HepG2 (cell line): ENCODE measurements at regions not wholly inside any gene's neighbourhood (a gene's known extent, or its start where the extent isn't known, plus 50 kb on each side); places are given as distances from the start of the nearest gene placed in this dataset.

Experiments
- ATAC-seq: fragments of 200-7000 bp; cut with Tn5 transposase; 3 replicates; pipeline ENCODE4 v1.9.1; 2020; ENCODE audit warnings: mild to moderate bottlenecking, moderate library complexity
- BruUV-seq: library from RNA; stranded (reverse); fragments of 400-500 nt; replicated peaks from 2 replicates; lab custom pipeline; 2021; lab: Mats Ljungman, UMichigan
- CTCF ChIA-PET: fragments of 300-600 bp; formaldehyde crosslinking; extraction: SDS; loops from one replicate; lab custom pipeline; 2021; ENCODE audit warnings: low total read pairs, inconsistent platforms, low intra/inter-chr PET ratio; lab: Yijun Ruan, JAX
- POLR2A ChIA-PET: fragments of 350-600 bp; sonication (Branson Sonifier 250); formaldehyde crosslinking; loops from one replicate; lab custom pipeline; 2020; ENCODE audit warnings: antibody characterized with exemption, inconsistent platforms; lab: Yijun Ruan, JAX
- DNase-seq: peaks from one replicate; pipeline ENCODE4 v3.0.0-alpha.2; 2015; ENCODE audit warnings: low spot score
- FAIRE-seq: peaks from 3 replicates; lab custom pipeline; 2011; peaks lifted over from hg19 to GRCh38; lab: Jason Lieb, UNC
- H2AFZ ChIP-seq: one replicate; pipeline ENCODE4 v1.6.1; 2011; ENCODE audit warnings: low read length, inconsistent platforms
- H3K27ac ChIP-seq: fragments of 300-600 bp; 3 replicates; pipeline ENCODE4 v1.8.0; 2011; ENCODE audit warnings: mixed run types, mild to moderate bottlenecking, mixed read lengths, low read length, inconsistent platforms; ENCODE audit not compliant: insufficient read depth; ENCODE audit errors: extremely low read length
- H3K27me3 ChIP-seq, 2 experiments: fragments of 200-600 bp in 1 of 2; 2 replicates in 1 of 2; 3 replicates in 1 of 2; pipeline versions ENCODE4 v1.6.0 to v1.8.0; 2011; ENCODE audit warnings: low read length in 2 of 2, mild to moderate bottlenecking in 2 of 2, moderate library complexity in 2 of 2, inconsistent platforms in 1 of 2; ENCODE audit not compliant: insufficient read depth in 2 of 2, control insufficient read depth in 1 of 2
- H3K36me3 ChIP-seq, 2 experiments: fragments of 200-600 bp in 1 of 2; replicated peaks in 1 of 2; 2 replicates in 1 of 2; 3 replicates in 1 of 2; pipeline versions ENCODE4 v1.5.1 to v1.8.0; 2011; ENCODE audit warnings: low read length in 2 of 2, inconsistent platforms in 1 of 2; ENCODE audit not compliant: insufficient read depth in 2 of 2, control insufficient read depth in 1 of 2
- H3K4me1 ChIP-seq: 2 replicates; pipeline ENCODE4 v1.5.1; 2012; ENCODE audit warnings: low read length, inconsistent platforms; ENCODE audit not compliant: insufficient read depth
- H3K4me2 ChIP-seq: 2 replicates; pipeline ENCODE4 v1.6.0; 2011; ENCODE audit warnings: low read depth, low read length, inconsistent platforms
- H3K4me3 ChIP-seq, 3 experiments: fragments of 200-600 bp in 1 of 3; sonication (generic), shearing (Covaris generic) in 1 of 3; replicated peaks in 1 of 3; 2 replicates each; pipeline ENCODE4 v1.5.1; 2011 to 2016; ENCODE audit warnings: low read length in 3 of 3, inconsistent platforms in 2 of 3, low read depth in 2 of 3, mild to moderate bottlenecking in 2 of 3, control low read depth in 1 of 3, mixed read lengths in 1 of 3; ENCODE audit not compliant: insufficient read depth in 1 of 3
- H3K79me2 ChIP-seq: one replicate; pipeline ENCODE4 v1.6.1; 2011; ENCODE audit warnings: low read length, inconsistent platforms; ENCODE audit not compliant: insufficient read depth
- H3K9ac ChIP-seq: 2 replicates; pipeline ENCODE4 v1.6.0; 2011; ENCODE audit warnings: mild to moderate bottlenecking, low read depth, low read length, inconsistent platforms; ENCODE audit not compliant: insufficient read depth
- H3K9me3 ChIP-seq: 2 replicates; pipeline ENCODE4 v1.5.1; 2012; ENCODE audit warnings: mild to moderate bottlenecking, low read length
- H4K20me1 ChIP-seq: 2 replicates; pipeline ENCODE4 v1.6.0; 2011; ENCODE audit warnings: inconsistent platforms, mild to moderate bottlenecking, low read length, moderate library complexity; ENCODE audit not compliant: insufficient read depth
- ASH2L ChIP-seq: fragments of 300-600, 200-600 bp; sonication (generic); IDR thresholded peaks from 2 replicates; pipeline ENCODE4 v1.7.0; 2017; ENCODE audit warnings: low read depth, mild to moderate bottlenecking, moderate library complexity, mixed read lengths, low read length; ENCODE audit not compliant: insufficient read length
- BCLAF1 ChIP-seq: fragments of 450-650 bp; IDR thresholded peaks from 2 replicates; pipeline ENCODE4 v1.6.1; 2017; ENCODE audit warnings: mild to moderate bottlenecking
- CBFB ChIP-seq: sonication (generic); formaldehyde crosslinking; IDR thresholded peaks from 2 replicates; pipeline ENCODE4 v1.4.0; 2020; ENCODE audit warnings: missing genetic modification reagents
- CBX2 ChIP-seq, 2 experiments: fragments of 200-600 bp in 1 of 2; sonication (generic); formaldehyde crosslinking in 1 of 2; IDR thresholded peaks; 2 replicates each; pipeline versions ENCODE4 v1.7.0 to v1.8.1; 2018 to 2022; ENCODE audit warnings: low read depth in 2 of 2, low read length in 1 of 2, mild to moderate bottlenecking in 1 of 2, missing genetic modification reagents in 1 of 2
- DNMT3B ChIP-seq: conservative IDR thresholded peaks from 2 replicates; pipeline ENCODE4 v1.6.1; 2016; ENCODE audit warnings: missing biosample characterization, control low read depth
- FOXJ3 ChIP-seq: sonication (generic); formaldehyde crosslinking; IDR thresholded peaks from 2 replicates; pipeline ENCODE4 v1.4.0; 2020; ENCODE audit warnings: missing genetic modification reagents, mild to moderate bottlenecking, borderline replicate concordance
- FOXO1 ChIP-seq: sonication (generic); formaldehyde crosslinking; IDR thresholded peaks from 2 replicates; pipeline ENCODE4 v1.4.0; 2020; ENCODE audit warnings: missing genetic modification reagents
- SNAI1 ChIP-seq: sonication (generic); formaldehyde crosslinking; IDR thresholded peaks from 2 replicates; pipeline ENCODE4 v1.5.0; 2020; ENCODE audit warnings: mild to moderate bottlenecking, missing genetic modification reagents, borderline replicate concordance
- TAF15 ChIP-seq: fragments of 200-400 bp; formaldehyde crosslinking; IDR thresholded peaks from one replicate; pipeline ENCODE4 v1.6.1; 2018; ENCODE audit warnings: mild to moderate bottlenecking, low read depth, low read length; ENCODE audit not compliant: poor library complexity, severe bottlenecking
- WIZ ChIP-seq: sonication (generic); formaldehyde crosslinking; IDR thresholded peaks from 2 replicates; pipeline ENCODE4 v1.5.1; 2020; ENCODE audit warnings: mild to moderate bottlenecking, missing genetic modification reagents
- ZFAT ChIP-seq: sonication (generic); formaldehyde crosslinking; conservative IDR thresholded peaks from 2 replicates; pipeline ENCODE4 v1.8.1; 2023; ENCODE audit warnings: missing genetic modification reagents, inconsistent platforms
- ZFP36 ChIP-seq: fragments of 150-350 bp; IDR thresholded peaks from 2 replicates; pipeline ENCODE4 v1.6.1; 2018; ENCODE audit warnings: borderline replicate concordance, low read length, low read depth; ENCODE audit not compliant: partially characterized antibody
- ZHX1 ChIP-seq: sonication (generic); formaldehyde crosslinking; IDR thresholded peaks from 2 replicates; pipeline ENCODE4 v1.8.1; 2022; ENCODE audit warnings: low read depth, mild to moderate bottlenecking, missing genetic modification reagents
- ZNF124 ChIP-seq: sonication (generic); formaldehyde crosslinking; IDR thresholded peaks from 2 replicates; pipeline ENCODE4 v1.4.0; 2020; ENCODE audit warnings: missing genetic modification reagents
- ZNF496 ChIP-seq: sonication (generic); formaldehyde crosslinking; IDR thresholded peaks from 2 replicates; pipeline ENCODE4 v1.8.1; 2023; ENCODE audit warnings: mild to moderate bottlenecking, moderate library complexity, missing genetic modification reagents; ENCODE audit not compliant: insufficient replicate concordance
- ZNF580 ChIP-seq: IDR thresholded peaks from 2 replicates; pipeline ENCODE4 v1.6.1; 2016; ENCODE audit warnings: low read depth, borderline replicate concordance
- ZNF652 ChIP-seq: IDR thresholded peaks from 2 replicates; pipeline ENCODE4 v1.6.1; 2016; ENCODE audit warnings: low read depth, borderline replicate concordance
- ZNF766 ChIP-seq: sonication (generic); formaldehyde crosslinking; IDR thresholded peaks from 2 replicates; pipeline ENCODE4 v1.5.0; 2020; ENCODE audit warnings: missing genetic modification reagents, borderline replicate concordance
- WGBS: methylation state at CpG from one replicate; pipeline ENCODE4 v1.1.6; 2017; ENCODE audit warnings: low lambda C conversion rate; 5-methylcytosine and 5-hydroxymethylcytosine counted together
- in situ Hi-C: cut with HindIII; loops from 2 replicates; pipeline ENCODE4 v1.10.0; 2017; ENCODE audit warnings: low pct_unique_long_range_greater_than_20kb; ENCODE audit not compliant: extremely low pct_ligation_motif_present
- intact Hi-C: fragments of 100-400 bp; cut with micrococcal nuclease; formaldehyde crosslinking; loops from one replicate; pipeline ENCODE4 v1.10.0; 2022; ENCODE audit not compliant: unreplicated experiment

GRCh38 chr12:93107514-93108312 lies 178.6 kb upstream of the EEA1 start:
- Histone ChIP-seq H4K20me1 (no peaks in the 10 kb centered on the region), H3K4me1 (peaks cover 61% of the 10 kb centered on the region), H3K9me3 (no peaks in the 10 kb centered on the region), H3K4me2 (peak overlapping the region; percentile 8; the same call in 1 of the 2 replicates), H3K27me3 (no peaks in the 10 kb centered on the region), H3K36me3 (no peaks in the 10 kb centered on the region), H2AFZ (no peak overlapping the region), H3K27ac (no peak overlapping the region), H3K79me2 (no peaks in the 10 kb centered on the region), H3K4me3 (no peak overlapping the region), H3K9ac (0 out of 2 replicates have a peak overlapping the region, but pooled peaks have one; percentile 2)
- CTCF ChIA-PET, result no interaction called here
- no peak for DNase-seq
- intact Hi-C loops, result no loop called here
- in situ Hi-C loops, result no loop called here
- POLR2A ChIA-PET, result interaction anchor here (0.7 kb wide), 1 partner anchor 419 kb away, joined by 3 read pairs; no protein-coding TSS in a partner anchor
- 57% methylated on average over 5 of the region's 5 CpGs for WGBS
- ATAC-seq, result peak; percentile 62
- peak; percentile 57 for FAIRE-seq
- BruUV-seq, result no TSS peak
- TF ChIP-seq ZNF496 (CRISPR knock-in tag) (no peak), ASH2L (no peak), TAF15 (no peak), ZHX1 (CRISPR knock-in tag) (no peak), ZNF580 (CRISPR knock-in tag) (no peak), BCLAF1 (no peak), ZFP36 (no peak), ZNF652 (CRISPR knock-in tag) (peak; percentile 65), WIZ (no peak), SNAI1 (no peak), DNMT3B (CRISPR knock-in tag) (no peak), CBFB (CRISPR knock-in tag) (no peak), ZNF124 (no peak), ZNF766 (CRISPR knock-in tag) (no peak), FOXJ3 (no peak), FOXO1 (peak; percentile 14; the same call in 1 of the 2 replicates), CBX2 (IDR thresholded peaks at IDR 0.05; ENCODE audit: low read depth, low read length) (no peak), CBX2 (CRISPR knock-in tag; IDR thresholded peaks at IDR 0.05; ENCODE audit: low read depth) (no peak), ZFAT (CRISPR knock-in tag) (no peak)
